ENCODE measurements at regions not wholly inside any gene's neighbourhood (a gene's known extent, or its start where the extent isn't known, plus 50 kb on each side); places are given as distances from the start of the nearest gene placed in this dataset.

- Histone ChIP-seq H3K36me3 (ENCODE audit: insufficient read depth, low read length) (no peaks in the 10 kb centered on the region), H3F3A (ENCODE audit: insufficient read depth, low read length, poor library complexity, severe bottlenecking) (no peaks in the 10 kb centered on the region), H3K9ac (ENCODE audit: low read length) (no peak overlapping the region), H3K4me3 (ENCODE audit: low read length) (no peak overlapping the region), H3K9me3 (ENCODE audit: low read length) (no peaks in the 10 kb centered on the region), H3K27ac (ENCODE audit: low read length) (no peak overlapping the region), H3K9me2 (ENCODE audit: insufficient read depth, low read length) (no peaks in the 10 kb centered on the region), H3K27me3 (ENCODE audit: insufficient read depth, low read depth, low read length) (no peaks in the 10 kb centered on the region), H4K20me1 (ENCODE audit: insufficient read depth) (no peaks in the 10 kb centered on the region), H3K4me2 (ENCODE audit: low read length) (no peak overlapping the region), H2AFZ (ENCODE audit: low read depth, low read length) (no peak overlapping the region), H3K79me2 (replicated peaks; ENCODE audit: insufficient read depth, low read length) (no peaks in the 10 kb centered on the region)
- TF ChIP-seq CTCF (IDR thresholded peaks at IDR 0.05; ENCODE audit: poor library complexity, severe bottlenecking) (no peak), MXI1 (conservative IDR thresholded peaks at IDR 0.05; ENCODE audit: poor library complexity, severe bottlenecking) (no peak), REST (IDR thresholded peaks at IDR 0.05; ENCODE audit: borderline replicate concordance) (no peak), EZH2 (IDR thresholded peaks at IDR 0.05; ENCODE audit: borderline replicate concordance, insufficient read depth, low read length, poor library complexity, severe bottlenecking) (no peak), SMC3 (conservative IDR thresholded peaks at IDR 0.05; ENCODE audit: poor library complexity) (no peak), RAD21 (conservative IDR thresholded peaks at IDR 0.05) (no peak), EP300 (conservative IDR thresholded peaks at IDR 0.05; ENCODE audit: poor library complexity, severe bottlenecking) (no peak), TAF1 (IDR thresholded peaks at IDR 0.05; ENCODE audit: low read depth) (no peak), POLR2AphosphoS5 (IDR thresholded peaks at IDR 0.05) (no peak)
Measured at GRCh38 chr6:141490982-141491381, 641.7 kb upstream of the GJE1 start.

- no peak overlapping the region for H3K4me2 ChIP-seq (ENCODE audit: low read length)
Measured at GRCh38 chr6:141488488-141488887, 644.2 kb upstream of the GJE1 start.

More at GRCh38 chr6:141488488-141488887, 644.2 kb upstream of the GJE1 start:
- H3K4me3 ChIP-seq (ENCODE audit: low read length): no peak overlapping the region
- H3K9me3 ChIP-seq (ENCODE audit: low read length): no peaks in the 10 kb centered on the region
- no peaks in the 10 kb centered on the region for H3K27me3 ChIP-seq (ENCODE audit: insufficient read depth, low read depth, low read length)
- H4K20me1 ChIP-seq (ENCODE audit: insufficient read depth): no peaks in the 10 kb centered on the region
- H3F3A ChIP-seq (ENCODE audit: insufficient read depth, low read length, poor library complexity, severe bottlenecking): no peaks in the 10 kb centered on the region
- no peak overlapping the region for H3K9ac ChIP-seq (ENCODE audit: low read length)
- no peak overlapping the region for H2AFZ ChIP-seq (ENCODE audit: low read depth, low read length)
- TF ChIP-seq TAF1 (IDR thresholded peaks at IDR 0.05; ENCODE audit: low read depth) (no peak), POLR2AphosphoS5 (IDR thresholded peaks at IDR 0.05) (no peak), MXI1 (conservative IDR thresholded peaks at IDR 0.05; ENCODE audit: poor library complexity, severe bottlenecking) (no peak), CTCF (IDR thresholded peaks at IDR 0.05; ENCODE audit: poor library complexity, severe bottlenecking) (no peak), EP300 (conservative IDR thresholded peaks at IDR 0.05; ENCODE audit: poor library complexity, severe bottlenecking) (no peak), SMC3 (conservative IDR thresholded peaks at IDR 0.05; ENCODE audit: poor library complexity) (no peak), REST (IDR thresholded peaks at IDR 0.05; ENCODE audit: borderline replicate concordance) (no peak), RAD21 (conservative IDR thresholded peaks at IDR 0.05) (no peak), EZH2 (IDR thresholded peaks at IDR 0.05; ENCODE audit: borderline replicate concordance, insufficient read depth, low read length, poor library complexity, severe bottlenecking) (no peak)
- no peak overlapping the region for H3K27ac ChIP-seq (ENCODE audit: low read length)
- no peaks in the 10 kb centered on the region for H3K36me3 ChIP-seq (ENCODE audit: insufficient read depth, low read length)
- H3K79me2 ChIP-seq (replicated peaks; ENCODE audit: insufficient read depth, low read length): no peaks in the 10 kb centered on the region
- H3K9me2 ChIP-seq (ENCODE audit: insufficient read depth, low read length): no peaks in the 10 kb centered on the region

All from neural cell (in vitro differentiated cells).